Inferior parietal cortex (tissue), 1 donor: ENCODE measurements at regions not wholly inside any gene's neighbourhood (a gene's known extent, or its start where the extent isn't known, plus 50 kb on each side); places are given as distances from the start of the nearest gene placed in this dataset.
"Not testable (repeated sequence)": the region's sequence is repeated elsewhere in the genome, so short reads cannot be mapped to it uniquely, and the experiment has no call there.

ENCODE experiments used
- DNase-seq: peaks from one replicate; pipeline ENCODE4 v3.0.0-alpha.2; 2016; ENCODE audit errors: extremely low spot score

GRCh38 chr3:78512786-78513185, 1255.0 kb downstream of the ROBO1 start:
- DNase-seq = not testable (repeated sequence)

GRCh38 chr3:78516437-78516836, 1251.4 kb downstream of the ROBO1 start:
- DNase-seq = no peak

GRCh38 chr3:78516937-78517336, 1250.9 kb downstream of the ROBO1 start:
- no peak for DNase-seq

- DNase-seq = no peak
Measured at GRCh38 chr3:78517965-78518364, 1249.8 kb downstream of the ROBO1 start.

GRCh38 chr3:78519281-78519680, 1248.5 kb downstream of the ROBO1 start:
- DNase-seq = peak; percentile 29

- DNase-seq = no peak
Measured at GRCh38 chr3:78529601-78530000, 1238.2 kb downstream of the ROBO1 start.

GRCh38 chr3:78540485-78540884, 1227.3 kb downstream of the ROBO1 start:
- no peak for DNase-seq

- DNase-seq = no peak
Measured at GRCh38 chr3:78545827-78546226, 1222.0 kb downstream of the ROBO1 start.
